Panc1 (cell line): ENCODE measurements at regions not wholly inside any gene's neighbourhood (a gene's known extent, or its start where the extent isn't known, plus 50 kb on each side); places are given as distances from the start of the nearest gene placed in this dataset.

Source experiments
- ATAC-seq: fragments of 200-7000 bp; cut with Tn5 transposase; 2 replicates; pipeline ENCODE4 v1.9.1; 2020; ENCODE audit warnings: mild to moderate bottlenecking, moderate library complexity
- BruUV-seq: library from RNA; stranded (reverse); fragments of 400-500 nt; replicated peaks from 2 replicates; lab custom pipeline; 2021; lab: Mats Ljungman, UMichigan
- CTCF ChIA-PET: fragments of 300-600 bp; sonication (Branson Sonifier 250); formaldehyde crosslinking; loops from one replicate; lab custom pipeline; 2022; ENCODE audit warnings: antibody characterized with exemption; lab: Charles Lee
- POLR2A ChIA-PET: fragments of 300-600 bp; sonication (Branson Sonifier 250); formaldehyde crosslinking; loops from one replicate; lab custom pipeline; 2022; ENCODE audit warnings: antibody characterized with exemption; lab: Charles Lee
- DNase-seq: peaks from one replicate; pipeline ENCODE4 v3.0.0-alpha.2; 2010; ENCODE audit warnings: low read depth, low spot score
- H3K27ac ChIP-seq: 2 replicates; pipeline ENCODE4 v1.5.1; 2011; ENCODE audit warnings: mild to moderate bottlenecking, low read length, inconsistent platforms
- H3K27me3 ChIP-seq: fragments of 200-500 bp; sonication (Bioruptor generic); 2 replicates; pipeline ENCODE4 v1.6.0; 2014; ENCODE audit warnings: low read length, inconsistent platforms; ENCODE audit not compliant: control insufficient read depth, insufficient read depth
- H3K36me3 ChIP-seq: fragments of 200-500 bp; sonication (Bioruptor generic); 2 replicates; pipeline ENCODE4 v1.5.1; 2014; ENCODE audit warnings: inconsistent platforms, mild to moderate bottlenecking, low read length, moderate library complexity; ENCODE audit not compliant: control insufficient read depth, insufficient read depth
- H3K4me1 ChIP-seq: 2 replicates; pipeline ENCODE4 v1.5.1; 2011; ENCODE audit warnings: inconsistent platforms, mild to moderate bottlenecking, low read length, moderate library complexity; ENCODE audit not compliant: control insufficient read depth, insufficient read depth
- H3K4me3 ChIP-seq, 2 experiments: 2 replicates each; pipeline ENCODE4 v1.5.1; 2011 to 2012; ENCODE audit warnings: low read depth in 2 of 2, low read length in 2 of 2, mild to moderate bottlenecking in 2 of 2, inconsistent platforms in 1 of 2, moderate library complexity in 1 of 2
- H3K9me3 ChIP-seq: fragments of 200-500 bp; sonication (Bioruptor generic); 2 replicates; pipeline ENCODE4 v1.5.1; 2014; ENCODE audit warnings: low read depth, mild to moderate bottlenecking, inconsistent platforms, low read length, moderate library complexity; ENCODE audit not compliant: control insufficient read depth, insufficient read depth
- CTCF ChIP-seq: fragments of 450-650 bp; IDR thresholded peaks from 2 replicates; pipeline ENCODE4 v1.5.1; 2017; ENCODE audit warnings: mild to moderate bottlenecking
- POLR2AphosphoS5 ChIP-seq: IDR thresholded peaks from 2 replicates; pipeline ENCODE4 v1.6.1; 2012; ENCODE audit warnings: mild to moderate bottlenecking, low read depth, low read length, moderate library complexity
- REST ChIP-seq, 2 experiments: IDR thresholded peaks; 2 replicates each; pipeline ENCODE4 v1.6.1; 2011 to 2012; ENCODE audit warnings: low read depth in 2 of 2, control low read depth in 1 of 2, low read length in 1 of 2, mild to moderate bottlenecking in 1 of 2, moderate library complexity in 1 of 2; ENCODE audit not compliant: insufficient read depth in 1 of 2
- SIN3A ChIP-seq: IDR thresholded peaks from 2 replicates; pipeline ENCODE4 v1.6.1; 2012; ENCODE audit warnings: low read depth, mild to moderate bottlenecking, low read length, moderate library complexity, borderline replicate concordance; ENCODE audit not compliant: insufficient read depth
- TCF7L2 ChIP-seq: IDR thresholded peaks from 2 replicates; pipeline ENCODE4 v1.6.1; 2011; ENCODE audit warnings: mild to moderate bottlenecking, low read depth, low read length, inconsistent platforms
- in situ Hi-C: cut with HindIII; loops from 2 replicates; pipeline ENCODE4 v1.10.0; 2016; ENCODE audit warnings: low sequenced_read_pairs, low pct_unique_long_range_greater_than_20kb
- intact Hi-C: fragments of 100-400 bp; cut with micrococcal nuclease; formaldehyde crosslinking; loops from one replicate; pipeline ENCODE4 v1.10.0; 2022; ENCODE audit not compliant: unreplicated experiment

DNA sequence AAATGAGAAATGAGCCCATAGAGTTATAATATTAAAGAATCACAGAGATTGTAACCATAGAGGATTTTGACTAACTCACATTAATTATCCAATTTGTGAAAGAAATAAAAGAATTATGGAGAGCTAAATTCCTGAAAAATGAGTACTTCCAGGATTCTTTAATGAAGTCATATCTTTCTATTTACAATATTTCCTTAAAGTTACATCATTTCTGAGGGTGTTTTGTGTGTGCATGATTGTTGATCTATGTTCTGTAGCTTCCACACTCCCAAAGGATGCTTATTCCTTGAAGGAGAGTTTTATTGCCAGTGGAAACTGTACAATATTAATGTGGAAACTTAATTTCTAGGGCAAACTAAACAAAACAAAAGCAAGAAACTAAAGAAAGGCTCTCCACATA, 299.6 kb downstream of the MDFIC start:
- in situ Hi-C loops (no loop called here), intact Hi-C loops (no loop called here)
- no TSS peak for BruUV-seq
- no peak for DNase-seq
- no peak overlapping the region for H3K27ac ChIP-seq
- no peaks in the 10 kb centered on the region for H3K36me3 ChIP-seq
- ATAC-seq = no peak
- H3K4me1 ChIP-seq = no peaks in the 10 kb centered on the region
- H3K9me3 ChIP-seq = no peaks in the 10 kb centered on the region
- no peak overlapping the region for H3K4me3 ChIP-seq
- CTCF ChIA-PET = no interaction called here
- POLR2A ChIA-PET = no interaction called here
- no peaks in the 10 kb centered on the region for H3K27me3 ChIP-seq
- TF ChIP-seq TCF7L2 (no peak), CTCF (no peak), REST (IDR thresholded peaks at IDR 0.05; ENCODE audit: insufficient read depth in 1 of 2, low read depth in 2 of 2, low read length in 1 of 2) (no peak), SIN3A (no peak), POLR2AphosphoS5 (no peak)

DNA sequence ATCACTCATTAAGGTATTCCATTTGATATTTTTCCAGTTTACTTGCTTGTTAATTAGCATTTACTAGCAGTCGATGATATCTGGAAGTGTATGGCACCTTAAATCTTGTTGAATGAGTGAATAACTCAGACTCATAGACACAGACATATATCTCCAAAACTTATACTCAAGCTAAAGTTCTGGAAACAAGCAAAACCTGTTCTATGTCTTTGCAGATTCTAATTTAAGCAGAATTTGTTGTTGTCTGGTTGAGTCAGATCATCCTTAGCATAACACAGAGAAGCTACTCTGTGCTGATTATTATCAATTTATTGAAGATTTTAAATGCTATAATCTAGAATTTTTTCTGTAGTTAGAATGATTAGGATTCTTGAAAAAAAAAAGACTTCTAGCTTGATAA, 296.2 kb downstream of the MDFIC start:
- BruUV-seq = no TSS peak
- TF ChIP-seq POLR2AphosphoS5 (no peak), REST (IDR thresholded peaks at IDR 0.05; ENCODE audit: insufficient read depth in 1 of 2, low read depth in 2 of 2, low read length in 1 of 2) (no peak), SIN3A (no peak), CTCF (no peak), TCF7L2 (no peak)
- ATAC-seq (no peak), DNase-seq (no peak)
- Histone ChIP-seq H3K4me3 (no peak overlapping the region), H3K9me3 (no peaks in the 10 kb centered on the region), H3K27me3 (no peaks in the 10 kb centered on the region), H3K27ac (no peak overlapping the region), H3K36me3 (no peaks in the 10 kb centered on the region), H3K4me1 (no peaks in the 10 kb centered on the region)
- intact Hi-C loops = no loop called here
- ChIA-PET POLR2A (no interaction called here), CTCF (no interaction called here)
- in situ Hi-C loops = no loop called here
